SH-SY5Y (cell line): ENCODE measurements at regions not wholly inside any gene's neighbourhood (a gene's known extent, or its start where the extent isn't known, plus 50 kb on each side); places are given as distances from the start of the nearest gene placed in this dataset.

Source experiments
- GATA2 ChIP-seq: IDR thresholded peaks from 2 replicates; pipeline ENCODE4 v1.6.1; 2011; ENCODE audit warnings: mild to moderate bottlenecking, low read depth, low read length
- GATA3 ChIP-seq: IDR thresholded peaks from 2 replicates; pipeline ENCODE4 v1.6.1; 2011; ENCODE audit warnings: low read depth, mild to moderate bottlenecking, low read length, moderate library complexity

- TF ChIP-seq GATA2 (no peak), GATA3 (no peak)
These were observed 321.3 kb downstream of the PHF14 start for GRCh38 chr7:11294965-11295364.
